Stomach (tissue), 4 donors: ENCODE measurements at regions not wholly inside any gene's neighbourhood (a gene's known extent, or its start where the extent isn't known, plus 50 kb on each side); places are given as distances from the start of the nearest gene placed in this dataset.

Experiments used
- CTCF ChIP-seq, 7 experiments: fragments of 450-650 bp in 4 of 7; fragments of 200-600 bp in 3 of 7; sonication (generic) in 3 of 7; IDR thresholded peaks; one replicate each; pipeline ENCODE4 v1.5.1; 2016 to 2019; ENCODE audit warnings: antibody characterized with exemption in 7 of 7, control low read depth in 2 of 7, mild to moderate bottlenecking in 1 of 7
- EP300 ChIP-seq: sonication (generic); formaldehyde crosslinking; IDR thresholded peaks from one replicate; pipeline ENCODE4 v1.6.1; 2017; ENCODE audit warnings: antibody characterized with exemption
- POLR2A ChIP-seq, 4 donors: fragments of 450-650 bp; IDR thresholded peaks; one replicate each; pipeline ENCODE4 v1.6.1; 2016; ENCODE audit warnings: antibody characterized with exemption in 4 of 4, control low read depth in 2 of 4, mild to moderate bottlenecking in 1 of 4, moderate library complexity in 1 of 4
- POLR2AphosphoS5 ChIP-seq, 3 donors: sonication (generic); formaldehyde crosslinking; IDR thresholded peaks; one replicate each; pipeline ENCODE4 v1.6.1; 2016; ENCODE audit warnings: antibody characterized with exemption in 3 of 3

GRCh38 chr10:84907461-84908009, 579.1 kb downstream of the CCSER2 start:
- no peak for TF ChIP-seq CTCF (IDR thresholded peaks at IDR 0.05)
- no peak for TF ChIP-seq POLR2A (IDR thresholded peaks at IDR 0.05)
- TF ChIP-seq POLR2AphosphoS5 (IDR thresholded peaks at IDR 0.05) = no peak
- no peak for TF ChIP-seq EP300
